Mammary epithelial cell (primary cell): ENCODE measurements at regions not wholly inside any gene's neighbourhood (a gene's known extent, or its start where the extent isn't known, plus 50 kb on each side); places are given as distances from the start of the nearest gene placed in this dataset.

ENCODE experiments used
- EZH2 ChIP-seq: IDR thresholded peaks from 2 replicates; pipeline ENCODE4 v1.6.1; 2012; ENCODE audit warnings: low read length, inconsistent platforms, borderline replicate concordance
- TF ChIP-seq, protein P1 (sequence below), 2 donors: IDR thresholded peaks in 1 of 2; conservative IDR thresholded peaks in 1 of 2; 2 replicates each; pipeline ENCODE4 v1.5.1; 2011 to 2012; ENCODE audit warnings: inconsistent platforms in 2 of 2, low read length in 2 of 2, mild to moderate bottlenecking in 2 of 2, control low read depth in 1 of 2, low read depth in 1 of 2; ENCODE audit not compliant: insufficient read depth in 1 of 2; ENCODE audit errors: extremely low read depth in 1 of 2

DNA sequence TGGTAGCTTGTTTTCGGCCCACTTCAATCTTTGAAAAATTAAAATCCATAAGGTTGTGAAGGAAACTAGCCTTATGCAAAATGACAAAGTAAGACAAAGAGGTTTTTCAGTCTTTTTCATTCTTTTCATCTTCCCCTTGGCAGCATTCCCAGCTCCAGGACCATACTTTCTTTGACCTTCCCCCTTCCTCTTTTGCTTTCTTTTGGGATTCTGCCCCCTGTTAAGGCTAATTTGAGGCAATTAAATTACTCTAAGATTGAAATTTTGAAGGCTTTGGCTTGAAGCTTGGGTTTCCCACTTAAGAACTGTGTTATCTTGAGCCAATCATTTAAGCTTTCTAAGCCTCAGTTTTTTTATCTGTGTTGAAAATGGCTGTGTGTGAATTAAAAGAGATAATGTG, 124.9 kb downstream of the DACT1 start:
- TF ChIP-seq, protein P1, sequence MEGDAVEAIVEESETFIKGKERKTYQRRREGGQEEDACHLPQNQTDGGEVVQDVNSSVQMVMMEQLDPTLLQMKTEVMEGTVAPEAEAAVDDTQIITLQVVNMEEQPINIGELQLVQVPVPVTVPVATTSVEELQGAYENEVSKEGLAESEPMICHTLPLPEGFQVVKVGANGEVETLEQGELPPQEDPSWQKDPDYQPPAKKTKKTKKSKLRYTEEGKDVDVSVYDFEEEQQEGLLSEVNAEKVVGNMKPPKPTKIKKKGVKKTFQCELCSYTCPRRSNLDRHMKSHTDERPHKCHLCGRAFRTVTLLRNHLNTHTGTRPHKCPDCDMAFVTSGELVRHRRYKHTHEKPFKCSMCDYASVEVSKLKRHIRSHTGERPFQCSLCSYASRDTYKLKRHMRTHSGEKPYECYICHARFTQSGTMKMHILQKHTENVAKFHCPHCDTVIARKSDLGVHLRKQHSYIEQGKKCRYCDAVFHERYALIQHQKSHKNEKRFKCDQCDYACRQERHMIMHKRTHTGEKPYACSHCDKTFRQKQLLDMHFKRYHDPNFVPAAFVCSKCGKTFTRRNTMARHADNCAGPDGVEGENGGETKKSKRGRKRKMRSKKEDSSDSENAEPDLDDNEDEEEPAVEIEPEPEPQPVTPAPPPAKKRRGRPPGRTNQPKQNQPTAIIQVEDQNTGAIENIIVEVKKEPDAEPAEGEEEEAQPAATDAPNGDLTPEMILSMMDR (conservative IDR thresholded peaks at IDR 0.05 in 1 of 2, IDR thresholded peaks at IDR 0.05 in 1 of 2; ENCODE audit: extremely low read depth in 1 of 2, insufficient read depth in 1 of 2, low read depth in 1 of 2, low read length in 2 of 2): no peak
- no peak for TF ChIP-seq EZH2
